ENCODE measurements at regions not wholly inside any gene's neighbourhood (a gene's known extent, or its start where the extent isn't known, plus 50 kb on each side); places are given as distances from the start of the nearest gene placed in this dataset.

DNA sequence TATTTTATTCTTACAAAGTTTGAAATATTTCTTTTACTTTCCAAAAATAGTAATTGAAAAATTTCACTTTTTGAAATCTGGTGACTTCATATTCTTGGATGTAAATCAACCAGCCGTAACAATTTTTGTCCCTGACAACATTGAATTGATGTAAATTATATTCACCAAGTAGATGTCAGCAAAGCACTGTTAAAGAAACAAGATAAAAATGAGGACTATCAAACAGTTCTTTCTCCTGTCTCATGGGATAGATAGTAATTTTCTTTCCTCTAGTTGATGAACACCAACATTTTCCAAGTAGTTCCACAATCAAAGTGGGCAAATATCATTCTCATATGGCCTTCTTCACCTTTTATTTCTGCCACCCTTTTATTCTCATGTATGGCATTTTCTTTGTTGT, 1461.9 kb downstream of the MAT2B start:
- TF ChIP-seq, protein P1, sequence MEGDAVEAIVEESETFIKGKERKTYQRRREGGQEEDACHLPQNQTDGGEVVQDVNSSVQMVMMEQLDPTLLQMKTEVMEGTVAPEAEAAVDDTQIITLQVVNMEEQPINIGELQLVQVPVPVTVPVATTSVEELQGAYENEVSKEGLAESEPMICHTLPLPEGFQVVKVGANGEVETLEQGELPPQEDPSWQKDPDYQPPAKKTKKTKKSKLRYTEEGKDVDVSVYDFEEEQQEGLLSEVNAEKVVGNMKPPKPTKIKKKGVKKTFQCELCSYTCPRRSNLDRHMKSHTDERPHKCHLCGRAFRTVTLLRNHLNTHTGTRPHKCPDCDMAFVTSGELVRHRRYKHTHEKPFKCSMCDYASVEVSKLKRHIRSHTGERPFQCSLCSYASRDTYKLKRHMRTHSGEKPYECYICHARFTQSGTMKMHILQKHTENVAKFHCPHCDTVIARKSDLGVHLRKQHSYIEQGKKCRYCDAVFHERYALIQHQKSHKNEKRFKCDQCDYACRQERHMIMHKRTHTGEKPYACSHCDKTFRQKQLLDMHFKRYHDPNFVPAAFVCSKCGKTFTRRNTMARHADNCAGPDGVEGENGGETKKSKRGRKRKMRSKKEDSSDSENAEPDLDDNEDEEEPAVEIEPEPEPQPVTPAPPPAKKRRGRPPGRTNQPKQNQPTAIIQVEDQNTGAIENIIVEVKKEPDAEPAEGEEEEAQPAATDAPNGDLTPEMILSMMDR (IDR thresholded peaks at IDR 0.05; ENCODE audit: insufficient read depth, low read length, poor library complexity, severe bottlenecking) = no peak
- no peak for TF ChIP-seq EZH2phosphoT487 (conservative IDR thresholded peaks at IDR 0.05; ENCODE audit: low read length)

Data from SU-DHL-6 (cell line).